GM19025 (cell line): ENCODE measurements at regions not wholly inside any gene's neighbourhood (a gene's known extent, or its start where the extent isn't known, plus 50 kb on each side); places are given as distances from the start of the nearest gene placed in this dataset.
"Not testable (repeated sequence)": the region's sequence is repeated elsewhere in the genome, so short reads cannot be mapped to it uniquely, and the experiment has no call there.

Experiments
- ATAC-seq: cut with Tn5 transposase; IDR thresholded peaks from one replicate; pipeline ENCODE4 v1.9.1; 2021; ENCODE audit warnings: mild to moderate bottlenecking, low read depth, moderate library complexity; ENCODE audit not compliant: unreplicated experiment

- ATAC-seq, result not testable (repeated sequence)
Observed at GRCh38 chr2:111514138-111514537, 369.9 kb downstream of the ANAPC1 start.

GRCh38 chr2:111517050-111517720 lies 366.8 kb downstream of the ANAPC1 start:
- not testable (repeated sequence) for ATAC-seq

GRCh38 chr2:111517721-111518053 lies 366.3 kb downstream of the ANAPC1 start:
- ATAC-seq, result not testable (repeated sequence)

GRCh38 chr2:111519071-111519470 lies 364.9 kb downstream of the ANAPC1 start:
- ATAC-seq, result no peak

- ATAC-seq, result no peak
Observed at GRCh38 chr2:111522231-111522768, 361.7 kb downstream of the ANAPC1 start.

- ATAC-seq, result no peak
Observed at GRCh38 chr2:111523009-111523408, 361.0 kb downstream of the ANAPC1 start.

GRCh38 chr2:111525026-111525425 lies 359.0 kb downstream of the ANAPC1 start:
- not testable (repeated sequence) for ATAC-seq

GRCh38 chr2:111526041-111526639 lies 357.9 kb downstream of the ANAPC1 start:
- ATAC-seq, result not testable (repeated sequence)

- ATAC-seq, result not testable (repeated sequence)
Observed at GRCh38 chr2:111527707-111528400, 356.1 kb downstream of the ANAPC1 start.

GRCh38 chr2:111529022-111529421 lies 355.0 kb downstream of the ANAPC1 start:
- ATAC-seq, result not testable (repeated sequence)

- not testable (repeated sequence) for ATAC-seq
Observed at GRCh38 chr2:111530239-111530965, 353.6 kb downstream of the ANAPC1 start.

GRCh38 chr2:111532682-111533556 lies 351.1 kb downstream of the ANAPC1 start:
- ATAC-seq, result not testable (repeated sequence)

GRCh38 chr2:111533557-111534247 lies 350.3 kb downstream of the ANAPC1 start:
- not testable (repeated sequence) for ATAC-seq

- no peak for ATAC-seq
Observed at GRCh38 chr2:111534910-111535352, 349.1 kb downstream of the ANAPC1 start.

GRCh38 chr2:111535404-111535803 lies 348.6 kb downstream of the ANAPC1 start:
- no peak for ATAC-seq

- no peak for ATAC-seq
Observed at GRCh38 chr2:111537078-111537655, 346.8 kb downstream of the ANAPC1 start.

GRCh38 chr2:111539991-111540390 lies 344.0 kb downstream of the ANAPC1 start:
- not testable (repeated sequence) for ATAC-seq

- ATAC-seq, result not testable (repeated sequence)
Observed at GRCh38 chr2:111542120-111542774, 341.7 kb downstream of the ANAPC1 start.
